Activated CD4-positive, alpha-beta T cell treated with anti-CD3 and anti-CD28 coated beads for 36 hours (primary cell): ENCODE measurements at regions not wholly inside any gene's neighbourhood (a gene's known extent, or its start where the extent isn't known, plus 50 kb on each side); places are given as distances from the start of the nearest gene placed in this dataset.

Source experiments
- ATAC-seq: fragments of 200-7000 bp; cut with Tn5 transposase; one replicate; pipeline ENCODE4 v1.10.0; 2021; ENCODE audit warnings: mild to moderate bottlenecking, moderate library complexity
- CTCF ChIA-PET: fragments of 350-600 bp; sonication (Branson Sonifier 250); formaldehyde crosslinking; loops from one replicate; lab custom pipeline; 2021; ENCODE audit warnings: antibody characterized with exemption; lab: Charles Lee
- POLR2A ChIA-PET: fragments of 350-600 bp; sonication (Branson Sonifier 250); formaldehyde crosslinking; loops from one replicate; lab custom pipeline; 2021; ENCODE audit warnings: antibody characterized with exemption, inconsistent platforms; lab: Charles Lee
- DNase-seq: peaks from one replicate; pipeline ENCODE4 v3.0.0-alpha.2; 2020
- H3K27ac Mint-ChIP-seq: one replicate; pipeline ENCODE4 v1.8.0; 2021; ENCODE audit warnings: mixed read lengths
- H3K27me3 Mint-ChIP-seq: one replicate; pipeline ENCODE4 v1.8.0; 2021; ENCODE audit warnings: mixed read lengths
- H3K36me3 Mint-ChIP-seq: one replicate; pipeline ENCODE4 v1.8.0; 2021; ENCODE audit warnings: low read depth, mixed read lengths
- H3K4me1 Mint-ChIP-seq: one replicate; pipeline ENCODE4 v1.8.0; 2021; ENCODE audit warnings: mixed read lengths
- H3K4me3 Mint-ChIP-seq: one replicate; pipeline ENCODE4 v1.8.0; 2021; ENCODE audit warnings: mild to moderate bottlenecking, moderate library complexity, mixed read lengths
- H3K9me3 Mint-ChIP-seq: one replicate; pipeline ENCODE4 v1.8.0; 2021; ENCODE audit warnings: low read depth, mixed read lengths
- intact Hi-C, 2 experiments: fragments of 100-400 bp; cut with DNase I in 1 of 2; cut with micrococcal nuclease in 1 of 2; formaldehyde crosslinking; loops; one replicate each; pipeline versions ENCODE4 v1.14.2 to v1.15.1; 2022 to 2024; cut with DNase I, micrococcal nuclease

DNA sequence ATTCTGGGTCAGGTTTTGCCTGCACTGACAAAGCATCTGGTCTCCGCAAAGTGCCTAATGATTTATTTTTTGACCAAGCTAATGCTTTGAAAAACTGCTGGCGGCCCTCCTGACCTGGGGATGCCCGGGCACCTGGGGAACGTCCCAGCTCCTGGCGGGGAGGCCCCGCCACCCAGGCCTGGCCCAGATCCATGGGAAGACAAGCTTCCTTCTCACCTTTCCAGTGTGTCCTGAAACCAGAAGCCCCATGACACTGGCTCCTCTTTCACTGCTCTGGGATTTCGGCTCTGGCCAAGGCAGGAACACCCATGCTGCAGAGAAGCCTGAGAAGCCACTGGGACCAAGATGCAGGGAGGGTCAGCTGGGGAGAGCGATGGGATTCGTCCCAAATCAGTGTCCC is 144.1 kb downstream of the SEC61B start:
- Mint-ChIP-seq H3K4me1 (peaks cover 13% of the 10 kb centered on the region), H3K9me3 (no peaks in the 10 kb centered on the region), H3K4me3 (no peak overlapping the region), H3K36me3 (no peaks in the 10 kb centered on the region), H3K27ac (no peak overlapping the region), H3K27me3 (peaks cover 35% of the 10 kb centered on the region)
- DNase-seq (no peak), ATAC-seq (no peak)
- POLR2A ChIA-PET = no interaction called here
- CTCF ChIA-PET = no interaction called here
- intact Hi-C loops = no loop called here

DNA sequence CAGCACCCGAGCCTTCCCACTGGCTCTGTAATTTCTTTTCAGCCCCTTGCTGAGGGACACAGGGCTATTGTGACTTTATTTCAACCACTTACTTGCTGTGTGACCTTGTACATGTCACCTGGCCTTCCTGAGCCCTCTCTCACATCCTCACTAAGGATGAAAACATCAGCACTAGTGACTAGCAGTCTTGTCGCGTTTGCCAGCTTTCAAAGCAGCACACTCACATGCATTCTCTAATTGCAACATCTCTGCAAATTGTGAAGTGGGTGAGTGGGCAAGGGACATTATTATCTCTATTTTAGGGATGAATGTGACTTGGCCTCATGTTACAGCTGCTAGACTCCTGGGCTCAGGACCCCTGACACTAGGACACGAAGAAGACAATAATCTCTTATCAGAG is 144.5 kb downstream of the SEC61B start:
- POLR2A ChIA-PET = no interaction called here
- no peak for ATAC-seq
- intact Hi-C loops = no loop called here
- Mint-ChIP-seq H3K4me1 (peaks cover 13% of the 10 kb centered on the region), H3K36me3 (no peaks in the 10 kb centered on the region), H3K9me3 (no peaks in the 10 kb centered on the region), H3K27ac (no peak overlapping the region), H3K27me3 (peaks cover 32% of the 10 kb centered on the region), H3K4me3 (no peak overlapping the region)
- CTCF ChIA-PET = no interaction called here
- DNase-seq = no peak

DNA sequence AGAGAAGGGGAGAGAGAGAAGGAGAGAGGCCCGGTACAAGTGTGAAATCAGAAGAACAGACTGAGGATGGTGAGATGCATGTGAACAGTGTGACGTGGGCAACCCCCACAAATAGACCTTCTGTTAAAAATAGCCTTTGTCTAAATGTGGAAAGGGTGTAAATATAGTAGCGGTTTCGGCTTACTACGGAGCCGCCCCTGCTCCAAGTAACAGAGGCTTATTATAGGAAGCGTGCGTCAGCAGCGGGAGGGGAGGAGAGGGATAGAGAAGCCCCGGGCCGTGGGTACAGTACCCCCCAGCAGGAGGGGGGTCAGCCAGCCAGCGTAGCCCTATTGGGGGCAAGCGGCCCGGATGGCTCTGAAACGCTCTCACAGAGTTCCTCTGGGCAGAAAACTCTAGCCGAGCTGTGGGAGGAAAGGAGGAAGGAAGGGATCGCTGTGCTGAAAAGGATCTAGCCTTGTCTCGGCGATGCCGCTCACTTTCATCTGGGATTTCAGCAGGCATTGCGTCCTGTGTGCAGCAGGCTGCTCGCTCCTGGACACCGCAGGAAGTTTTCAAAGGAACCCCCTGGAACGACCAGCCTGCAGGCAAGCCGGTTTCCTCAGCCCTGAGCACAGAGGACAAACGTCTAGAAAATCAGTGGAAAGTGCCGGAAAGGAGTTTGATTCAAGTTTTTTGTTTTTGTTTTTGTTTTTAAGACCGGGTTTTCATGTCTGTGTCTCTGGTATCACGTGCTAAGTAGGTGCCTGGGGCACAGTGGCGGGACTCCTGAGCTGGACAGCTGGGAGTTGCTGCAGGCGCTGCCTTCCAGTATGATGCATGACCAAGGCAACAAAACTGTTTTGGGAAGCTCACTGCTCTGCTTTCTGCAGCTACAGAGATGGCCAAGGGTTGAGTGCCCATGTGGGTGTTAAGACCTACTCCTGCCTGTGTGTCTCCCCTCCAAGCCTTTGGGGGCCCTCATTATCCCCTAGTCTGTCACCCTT is 146.6 kb downstream of the SEC61B start:
- DNase-seq = peak; percentile 24
- Mint-ChIP-seq H3K4me1 (peaks cover 13% of the 10 kb centered on the region), H3K4me3 (peak overlapping the region; percentile 36), H3K27me3 (peaks cover 26% of the 10 kb centered on the region), H3K9me3 (no peaks in the 10 kb centered on the region), H3K36me3 (no peaks in the 10 kb centered on the region), H3K27ac (peak overlapping the region; percentile 30)
- ChIA-PET CTCF (no interaction called here), POLR2A (no interaction called here)
- intact Hi-C loops = no loop called here
- ATAC-seq = peak; percentile 58

DNA sequence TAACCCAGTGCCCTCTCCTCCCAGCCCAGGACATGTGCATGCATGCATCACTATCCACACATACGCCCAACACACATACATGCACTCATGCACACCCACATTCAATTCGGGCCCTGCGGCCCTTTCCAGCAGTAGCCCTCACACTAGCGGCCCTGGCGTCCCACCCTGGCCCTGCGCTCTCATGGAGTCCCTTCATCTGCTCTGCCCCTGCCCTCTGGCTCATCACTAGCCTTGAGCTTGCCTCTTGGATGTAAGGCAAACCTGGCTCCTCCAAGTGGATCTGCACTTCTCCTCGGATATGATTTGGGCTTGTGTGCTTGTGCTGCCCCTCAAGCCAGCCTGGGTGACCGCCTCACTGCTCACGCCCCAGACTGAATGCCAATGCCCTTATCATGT is 147.2 kb downstream of the SEC61B start:
- H3K27me3 Mint-ChIP-seq = peaks cover 26% of the 10 kb centered on the region
- no peak overlapping the region for H3K4me3 Mint-ChIP-seq
- ChIA-PET POLR2A (no interaction called here), CTCF (no interaction called here)
- peaks cover 13% of the 10 kb centered on the region for H3K4me1 Mint-ChIP-seq
- H3K9me3 Mint-ChIP-seq = no peaks in the 10 kb centered on the region
- intact Hi-C loops = no loop called here
- DNase-seq = no peak
- no peak overlapping the region for H3K27ac Mint-ChIP-seq
- ATAC-seq = no peak
- no peaks in the 10 kb centered on the region for H3K36me3 Mint-ChIP-seq

DNA sequence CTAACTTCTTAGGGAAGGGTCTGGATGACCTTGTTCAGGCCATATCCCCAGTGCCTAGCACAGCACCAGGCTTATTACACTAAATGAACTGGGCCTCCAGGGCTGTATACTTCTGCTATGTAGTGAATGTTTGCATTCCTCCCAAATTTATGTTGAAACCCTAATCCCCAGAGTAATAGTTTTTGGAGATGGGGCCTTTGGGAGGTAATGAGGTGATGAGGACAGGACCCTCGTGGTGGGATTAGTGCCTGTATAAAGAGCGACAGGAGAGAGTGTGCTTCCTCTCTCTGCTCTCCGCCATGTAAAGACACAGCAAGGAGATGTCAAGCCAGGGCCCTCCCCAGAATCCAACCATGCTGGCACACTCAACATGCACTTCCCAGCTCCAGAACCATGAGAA is 148.3 kb downstream of the SEC61B start:
- ATAC-seq (no peak), DNase-seq (no peak)
- POLR2A ChIA-PET = no interaction called here
- Mint-ChIP-seq H3K27ac (no peak overlapping the region), H3K4me3 (no peak overlapping the region), H3K9me3 (no peaks in the 10 kb centered on the region), H3K4me1 (peaks cover 13% of the 10 kb centered on the region), H3K27me3 (peaks cover 25% of the 10 kb centered on the region), H3K36me3 (no peaks in the 10 kb centered on the region)
- intact Hi-C loops = no loop called here
- CTCF ChIA-PET = no interaction called here

DNA sequence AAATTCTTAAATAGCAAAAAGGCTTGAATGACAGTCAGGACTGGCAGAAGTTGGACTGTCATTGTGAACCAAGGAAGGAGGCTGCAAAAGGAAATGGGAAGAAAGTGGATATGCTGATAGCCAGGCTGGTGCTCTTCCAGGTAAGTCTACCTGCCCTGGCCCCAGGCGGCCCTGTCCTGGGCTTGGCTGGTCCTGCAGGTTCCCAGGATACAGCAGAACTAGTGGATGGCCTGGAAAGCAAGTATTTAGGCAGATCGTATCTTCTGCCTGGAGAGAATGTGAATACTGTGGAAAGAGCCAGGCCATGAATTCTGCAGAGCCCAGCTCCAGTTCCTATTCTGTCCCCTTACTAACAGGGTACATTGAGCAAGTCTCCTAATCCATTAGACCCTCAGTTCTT is 149.3 kb downstream of the SEC61B start:
- Mint-ChIP-seq H3K27me3 (peaks cover 29% of the 10 kb centered on the region), H3K4me1 (peaks cover 13% of the 10 kb centered on the region), H3K4me3 (no peak overlapping the region), H3K9me3 (no peaks in the 10 kb centered on the region), H3K36me3 (no peaks in the 10 kb centered on the region), H3K27ac (no peak overlapping the region)
- ChIA-PET CTCF (no interaction called here), POLR2A (no interaction called here)
- no peak for DNase-seq
- intact Hi-C loops = no loop called here
- no peak for ATAC-seq

DNA sequence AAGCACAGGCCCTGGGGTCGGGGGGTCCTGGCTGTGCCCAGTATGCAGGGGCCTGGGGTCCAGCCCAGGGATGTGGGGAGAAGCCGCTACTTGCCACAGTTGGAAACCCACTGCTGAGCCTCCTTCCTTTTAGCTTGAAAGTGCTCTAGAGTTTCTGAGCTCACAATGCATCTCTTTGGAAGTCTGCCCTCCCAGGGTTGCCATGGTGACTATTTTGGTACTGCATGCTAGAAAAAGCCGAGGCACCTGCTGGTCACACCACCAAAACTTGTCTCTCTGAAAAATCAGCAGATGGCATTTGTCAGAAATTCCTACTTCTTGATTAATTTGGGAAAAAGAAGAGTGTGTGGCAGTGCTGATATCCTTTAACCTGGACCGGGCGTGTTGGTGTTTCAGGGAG is 151.8 kb downstream of the SEC61B start:
- ATAC-seq = no peak
- intact Hi-C loops = no loop called here
- DNase-seq = no peak
- Mint-ChIP-seq H3K27ac (no peak overlapping the region), H3K4me1 (peaks cover under 1% of the 10 kb centered on the region), H3K9me3 (no peaks in the 10 kb centered on the region), H3K36me3 (no peaks in the 10 kb centered on the region), H3K4me3 (no peak overlapping the region), H3K27me3 (peaks cover 22% of the 10 kb centered on the region)
- POLR2A ChIA-PET = no interaction called here
- CTCF ChIA-PET = interaction anchor here (0.7 kb wide), 1 partner anchor 241 kb away, joined by 3 read pairs; no protein-coding TSS in a partner anchor

DNA sequence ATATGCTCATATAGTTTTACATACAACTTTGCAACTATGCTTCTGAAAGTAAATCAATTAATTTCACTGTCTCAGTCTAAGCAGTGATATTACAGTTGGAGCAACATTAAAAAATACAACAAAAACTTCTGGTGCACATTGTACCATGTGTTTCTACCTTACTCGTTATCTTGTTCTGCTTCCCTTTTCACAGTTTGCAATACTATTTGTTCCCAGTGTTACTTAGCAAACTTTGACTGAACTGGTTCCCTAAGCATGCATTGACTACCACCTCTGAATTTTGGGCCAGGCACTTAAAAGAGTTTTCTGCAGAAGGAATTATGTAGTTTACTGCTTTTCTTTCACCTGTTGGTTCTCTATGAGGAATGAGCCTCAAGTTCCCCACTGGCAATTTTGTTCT is 152.7 kb downstream of the SEC61B start:
- H3K4me3 Mint-ChIP-seq = no peak overlapping the region
- peaks cover 13% of the 10 kb centered on the region for H3K27me3 Mint-ChIP-seq
- DNase-seq (no peak), ATAC-seq (no peak)
- intact Hi-C loops = no loop called here
- H3K27ac Mint-ChIP-seq = no peak overlapping the region
- POLR2A ChIA-PET = no interaction called here
- no peaks in the 10 kb centered on the region for H3K36me3 Mint-ChIP-seq
- H3K4me1 Mint-ChIP-seq = no peaks in the 10 kb centered on the region
- H3K9me3 Mint-ChIP-seq = no peaks in the 10 kb centered on the region
- CTCF ChIA-PET = no interaction called here

DNA sequence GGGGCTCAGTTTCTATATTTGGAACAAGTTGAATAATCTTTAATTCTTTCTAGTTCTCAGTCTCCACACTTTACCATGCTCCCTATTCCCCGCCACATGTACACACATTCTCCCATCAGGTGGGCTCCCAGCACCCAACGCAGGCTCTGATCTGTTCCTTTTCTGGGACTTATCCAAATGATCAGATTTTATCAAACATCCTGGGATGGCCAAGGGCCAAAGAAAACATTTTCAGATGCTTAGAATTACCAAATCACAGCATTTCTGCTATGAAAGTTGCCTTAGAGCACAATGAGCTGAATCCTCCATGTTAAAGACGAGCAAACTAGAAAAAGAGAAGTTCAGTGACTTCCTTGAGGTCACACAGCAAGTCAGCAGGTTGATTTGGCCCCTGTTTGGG is 153.4 kb downstream of the SEC61B start:
- intact Hi-C loops = no loop called here
- Mint-ChIP-seq H3K4me1 (no peaks in the 10 kb centered on the region), H3K27me3 (peaks cover 12% of the 10 kb centered on the region), H3K27ac (no peak overlapping the region), H3K4me3 (no peak overlapping the region), H3K9me3 (no peaks in the 10 kb centered on the region), H3K36me3 (no peaks in the 10 kb centered on the region)
- POLR2A ChIA-PET = no interaction called here
- ATAC-seq = no peak
- CTCF ChIA-PET = interaction anchor here (0.8 kb wide), 1 partner anchor 191 kb away, joined by 3 read pairs; no protein-coding TSS in a partner anchor
- DNase-seq = no peak

DNA sequence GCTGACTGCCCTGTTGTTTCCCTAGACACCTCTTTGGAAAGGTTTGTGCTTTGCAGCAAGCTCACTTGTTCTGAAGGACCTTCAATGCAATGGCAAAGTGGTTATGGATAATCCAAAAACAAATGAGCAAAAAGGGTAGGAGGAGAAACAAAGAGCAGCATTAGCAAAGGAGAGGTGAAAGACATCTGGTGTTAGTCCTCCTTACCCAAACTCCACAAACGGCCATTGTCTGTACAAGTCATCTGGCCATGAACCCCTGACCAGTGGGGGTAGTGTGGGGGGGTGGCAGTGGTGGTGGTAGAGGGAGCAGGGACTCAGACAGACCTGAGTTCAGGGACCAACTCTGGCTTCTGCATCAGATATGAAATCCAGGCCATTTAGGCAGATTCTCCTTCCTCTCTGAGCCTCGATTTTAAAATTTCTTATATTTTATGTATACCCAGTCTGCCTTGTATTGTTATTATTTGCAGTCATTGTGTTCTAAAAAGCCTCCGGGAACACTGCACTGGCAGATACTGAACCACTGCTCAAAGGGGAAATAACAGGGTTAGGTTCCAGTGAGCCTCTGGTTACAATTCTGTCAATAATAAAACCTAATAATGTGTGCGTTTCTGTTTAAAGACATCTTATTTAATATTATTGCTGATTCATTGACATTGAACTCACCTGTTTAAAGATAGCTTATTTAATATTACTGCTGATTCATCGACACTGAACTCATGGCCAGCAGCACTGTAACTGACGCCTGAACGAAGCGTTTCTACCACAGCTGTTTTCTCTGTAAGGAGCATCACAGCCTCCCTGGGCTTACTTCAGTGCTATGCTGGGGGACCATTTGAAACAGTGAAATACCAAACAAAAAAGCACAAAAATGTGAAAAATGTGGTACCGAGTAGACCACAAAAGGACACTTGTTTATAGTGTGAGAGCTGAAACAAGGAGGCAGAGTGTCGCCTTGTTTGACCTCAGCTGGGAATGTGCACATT is 156.0 kb downstream of the SEC61B start:
- intact Hi-C loops = no loop called here
- H3K36me3 Mint-ChIP-seq = no peaks in the 10 kb centered on the region
- no peak overlapping the region for H3K27ac Mint-ChIP-seq
- H3K9me3 Mint-ChIP-seq = no peaks in the 10 kb centered on the region
- CTCF ChIA-PET = interaction anchor here (0.6 kb wide), 1 partner anchor 22 kb away, joined by 3 read pairs; no protein-coding TSS in a partner anchor
- DNase-seq (no peak), ATAC-seq (no peak)
- no peaks in the 10 kb centered on the region for H3K4me1 Mint-ChIP-seq
- POLR2A ChIA-PET = no interaction called here
- no peak overlapping the region for H3K4me3 Mint-ChIP-seq
- H3K27me3 Mint-ChIP-seq = peaks cover 12% of the 10 kb centered on the region

DNA sequence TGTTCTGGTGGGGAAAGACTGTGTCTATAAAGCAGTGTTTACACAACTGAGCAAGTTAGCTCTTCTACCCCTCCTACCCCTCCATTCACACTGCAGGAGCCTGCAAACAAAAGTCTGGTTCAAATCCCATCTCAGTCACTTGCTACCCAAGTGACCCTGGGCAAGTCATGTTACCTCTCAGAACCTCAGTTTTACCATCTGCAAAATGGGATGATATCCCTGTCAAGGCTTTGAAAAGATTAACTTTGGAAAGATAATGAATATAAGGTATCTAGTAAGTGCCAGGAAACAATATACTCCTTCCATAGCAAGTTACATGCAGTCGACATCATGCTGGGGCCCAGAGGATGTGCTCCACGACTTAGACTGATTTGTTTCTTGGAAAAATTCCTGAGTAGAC is 161.5 kb downstream of the SEC61B start:
- POLR2A ChIA-PET = no interaction called here
- ATAC-seq (no peak), DNase-seq (no peak)
- H3K36me3 Mint-ChIP-seq = no peaks in the 10 kb centered on the region
- CTCF ChIA-PET = no interaction called here
- no peaks in the 10 kb centered on the region for H3K4me1 Mint-ChIP-seq
- H3K4me3 Mint-ChIP-seq = no peak overlapping the region
- no peaks in the 10 kb centered on the region for H3K9me3 Mint-ChIP-seq
- peaks cover 12% of the 10 kb centered on the region for H3K27me3 Mint-ChIP-seq
- no peak overlapping the region for H3K27ac Mint-ChIP-seq
- intact Hi-C loops = no loop called here
